ENCODE measurements at regions not wholly inside any gene's neighbourhood (a gene's known extent, or its start where the extent isn't known, plus 50 kb on each side); places are given as distances from the start of the nearest gene placed in this dataset.

DNA sequence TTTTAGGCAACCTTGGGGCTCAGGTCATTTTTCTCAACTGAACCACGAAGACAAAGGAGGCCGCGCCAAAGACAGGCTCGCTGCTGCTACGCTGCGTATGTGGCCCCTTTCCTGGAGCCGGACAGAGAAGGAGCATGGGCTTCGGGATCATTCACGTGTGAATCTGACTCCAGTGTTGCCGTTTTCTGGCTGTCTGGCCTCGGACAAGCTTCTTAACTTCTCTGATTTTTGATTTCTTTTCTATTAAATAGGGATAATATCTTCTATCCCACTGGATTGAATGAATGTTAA, 50.8 kb upstream of the ZNF366 start:
- no peak for DNase-seq (ENCODE audit: low spot score in 2 of 2)
- TF ChIP-seq POLR2A (IDR thresholded peaks at IDR 0.05) (no peak), CTCF (IDR thresholded peaks at IDR 0.05) (no peak)
- intact Hi-C loops (cut with DNase I; ENCODE audit: low total_unique reads): no loop called here
- whole genome bisulfite sequencing, 2 donors: 84 to 87% methylated on average over 11 of the region's 11 CpGs
- no peak overlapping the region for H3K4me3 ChIP-seq (ENCODE audit: low read depth, poor library complexity, severe bottlenecking)

- TF ChIP-seq CTCF (IDR thresholded peaks at IDR 0.05) (no peak), POLR2A (IDR thresholded peaks at IDR 0.05) (no peak)
- DNase-seq (ENCODE audit: low spot score in 2 of 2): no peak
- no peak overlapping the region for H3K4me3 ChIP-seq (ENCODE audit: low read depth, poor library complexity, severe bottlenecking)
- intact Hi-C loops (cut with DNase I; ENCODE audit: low total_unique reads): no loop called here
- WGBS, 2 donors: 47 to 58% methylated on average over 18 of the region's 18 CpGs
These were observed 50.2 kb upstream of the ZNF366 start for GRCh38 chr5:72557167-72558045.

All from lower leg skin (tissue), 4 donors.